HEK293 (cell line): ENCODE measurements at regions not wholly inside any gene's neighbourhood (a gene's known extent, or its start where the extent isn't known, plus 50 kb on each side); places are given as distances from the start of the nearest gene placed in this dataset.
"Not testable (repeated sequence)": the region's sequence is repeated elsewhere in the genome, so short reads cannot be mapped to it uniquely, and the experiment has no call there.

Experiments
- CTCF ChIA-PET: fragments of 350-600 bp; formaldehyde crosslinking; extraction: SDS; loops from one replicate; lab custom pipeline; 2021; ENCODE audit warnings: antibody characterized with exemption; lab: Yijun Ruan, JAX
- POLR2A ChIA-PET: fragments of 300-600 bp; formaldehyde crosslinking; extraction: SDS; loops from one replicate; lab custom pipeline; 2020; ENCODE audit warnings: antibody characterized with exemption, inconsistent platforms; lab: Yijun Ruan, JAX
- H3K27ac ChIP-seq: fragments of 200-500 bp; sonication (Bioruptor generic); 2 replicates; pipeline ENCODE4 v1.5.1; 2014; ENCODE audit warnings: low read depth, low read length, control low read depth, inconsistent platforms; ENCODE audit errors: extremely low read depth
- H3K36me3 ChIP-seq, 2 experiments: fragments of 200-500 bp in 1 of 2; sonication (Bioruptor generic) in 1 of 2; 1 replicate in 1 of 2; 2 replicates in 1 of 2; pipeline ENCODE4 v1.5.1; 2014 to 2017; ENCODE audit warnings: inconsistent platforms in 2 of 2, low read length in 2 of 2; ENCODE audit not compliant: control insufficient read depth in 2 of 2, insufficient read depth in 1 of 2
- H3K4me1 ChIP-seq: fragments of 200-500 bp; sonication (Bioruptor generic); 2 replicates; pipeline ENCODE4 v1.5.1; 2014; ENCODE audit warnings: mild to moderate bottlenecking, low read length, inconsistent platforms; ENCODE audit not compliant: control insufficient read depth, insufficient read depth
- H3K4me3 ChIP-seq: 2 replicates; pipeline ENCODE4 v1.5.1; 2011; ENCODE audit warnings: low read depth, mild to moderate bottlenecking, control low read depth, low read length, moderate library complexity
- H3K9me3 ChIP-seq: fragments of 200-500 bp; sonication (Bioruptor generic); 2 replicates; pipeline ENCODE4 v1.5.1; 2014; ENCODE audit warnings: low read depth, low read length, inconsistent platforms; ENCODE audit not compliant: control insufficient read depth, insufficient read depth
- MYNN ChIP-seq: fragments of 450-650 bp; formaldehyde crosslinking; IDR thresholded peaks from 2 replicates; pipeline ENCODE4 v1.5.1; 2016; ENCODE audit warnings: missing biosample characterization, missing genetic modification characterization, borderline replicate concordance
- ZBTB1 ChIP-seq: fragments of 450-650 bp; formaldehyde crosslinking; IDR thresholded peaks from 2 replicates; pipeline ENCODE4 v1.5.1; 2016; ENCODE audit warnings: missing biosample characterization, missing genetic modification characterization
- ZBTB7A ChIP-seq: fragments of 450-650 bp; formaldehyde crosslinking; IDR thresholded peaks from 2 replicates; pipeline ENCODE4 v1.5.1; 2016; ENCODE audit warnings: low read depth, missing biosample characterization, missing genetic modification characterization
- ZNF214 ChIP-seq: fragments of 450-650 bp; formaldehyde crosslinking; IDR thresholded peaks from 2 replicates; pipeline ENCODE4 v1.5.1; 2017; ENCODE audit warnings: missing biosample characterization, mild to moderate bottlenecking, missing genetic modification characterization, borderline replicate concordance
- ZNF223 ChIP-seq: fragments of 450-650 bp; formaldehyde crosslinking; IDR thresholded peaks from 2 replicates; pipeline ENCODE4 v1.5.1; 2016; ENCODE audit warnings: missing biosample characterization, missing genetic modification characterization
- ZNF423 ChIP-seq: fragments of 450-650 bp; formaldehyde crosslinking; IDR thresholded peaks from 2 replicates; pipeline ENCODE4 v1.5.1; 2016; ENCODE audit warnings: missing biosample characterization, missing genetic modification characterization
- ZNF426 ChIP-seq: fragments of 450-650 bp; formaldehyde crosslinking; IDR thresholded peaks from 2 replicates; pipeline ENCODE4 v1.5.1; 2017; ENCODE audit warnings: missing biosample characterization, missing genetic modification characterization, mild to moderate bottlenecking, inconsistent platforms, moderate library complexity
- ZNF585B ChIP-seq: fragments of 450-650 bp; formaldehyde crosslinking; IDR thresholded peaks from 2 replicates; pipeline ENCODE4 v1.5.1; 2016; ENCODE audit warnings: missing biosample characterization, missing genetic modification characterization
- ZSCAN23 ChIP-seq: fragments of 450-650 bp; formaldehyde crosslinking; IDR thresholded peaks from 2 replicates; pipeline ENCODE4 v1.5.1; 2016; ENCODE audit warnings: missing biosample characterization, missing genetic modification characterization
- TF ChIP-seq, protein P1 (sequence below): fragments of 450-650 bp; formaldehyde crosslinking; IDR thresholded peaks from 2 replicates; pipeline ENCODE4 v1.5.1; 2016; ENCODE audit warnings: missing biosample characterization, missing genetic modification characterization, borderline replicate concordance
- TF ChIP-seq, protein P2 (sequence below): fragments of 450-650 bp; formaldehyde crosslinking; IDR thresholded peaks from 2 replicates; pipeline ENCODE4 v1.5.1; 2016; ENCODE audit warnings: missing biosample characterization, missing genetic modification characterization, borderline replicate concordance
- TF ChIP-seq, protein P3 (sequence below): fragments of 450-650 bp; formaldehyde crosslinking; IDR thresholded peaks from 2 replicates; pipeline ENCODE4 v1.5.1; 2016; ENCODE audit warnings: missing biosample characterization, missing genetic modification characterization, low read depth
- TF ChIP-seq, protein P4 (sequence below): sonication (generic); formaldehyde crosslinking; IDR thresholded peaks from 2 replicates; pipeline ENCODE4 v1.8.1; 2022; ENCODE audit warnings: mild to moderate bottlenecking, moderate library complexity, missing genetic modification reagents

DNA sequence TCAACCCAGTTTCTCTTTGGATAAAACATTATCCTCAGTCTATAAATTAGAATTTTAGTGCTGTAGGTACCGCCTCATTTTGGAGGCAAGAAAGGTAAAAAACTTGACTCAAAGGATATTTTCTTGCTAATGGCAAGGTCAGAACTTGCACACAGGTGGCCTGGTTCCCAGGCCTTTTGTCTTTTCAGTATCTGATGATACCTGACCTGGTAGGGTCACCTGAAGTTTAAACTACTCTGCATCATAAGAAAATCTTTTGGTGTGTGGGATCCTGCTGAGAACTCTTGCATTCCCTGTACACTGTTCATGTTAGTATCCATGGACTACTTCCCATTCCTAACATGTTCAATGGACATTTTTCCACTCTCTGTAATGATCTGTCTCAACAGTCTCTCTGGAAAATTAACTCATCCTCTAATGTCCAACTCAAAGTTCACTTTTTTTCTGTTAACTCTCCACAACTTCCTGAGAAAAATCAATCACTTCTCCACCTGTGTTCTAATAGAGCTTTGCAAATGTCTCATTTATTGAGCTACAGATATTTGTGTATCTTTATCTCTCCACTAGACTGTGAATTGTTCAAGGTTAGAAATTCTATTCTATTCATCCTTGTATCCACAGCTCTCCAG lies 317.1 kb upstream of the SOX9 start (continued):
- TF ChIP-seq, protein P1, sequence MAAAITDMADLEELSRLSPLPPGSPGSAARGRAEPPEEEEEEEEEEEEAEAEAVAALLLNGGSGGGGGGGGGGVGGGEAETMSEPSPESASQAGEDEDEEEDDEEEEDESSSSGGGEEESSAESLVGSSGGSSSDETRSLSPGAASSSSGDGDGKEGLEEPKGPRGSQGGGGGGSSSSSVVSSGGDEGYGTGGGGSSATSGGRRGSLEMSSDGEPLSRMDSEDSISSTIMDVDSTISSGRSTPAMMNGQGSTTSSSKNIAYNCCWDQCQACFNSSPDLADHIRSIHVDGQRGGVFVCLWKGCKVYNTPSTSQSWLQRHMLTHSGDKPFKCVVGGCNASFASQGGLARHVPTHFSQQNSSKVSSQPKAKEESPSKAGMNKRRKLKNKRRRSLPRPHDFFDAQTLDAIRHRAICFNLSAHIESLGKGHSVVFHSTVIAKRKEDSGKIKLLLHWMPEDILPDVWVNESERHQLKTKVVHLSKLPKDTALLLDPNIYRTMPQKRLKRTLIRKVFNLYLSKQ (tag by site-specific recombination): no peak
- TF ChIP-seq ZNF214 (tag by site-specific recombination) (no peak), ZSCAN23 (tag by site-specific recombination) (no peak), ZNF426 (tag by site-specific recombination) (no peak)
- TF ChIP-seq, protein P2, sequence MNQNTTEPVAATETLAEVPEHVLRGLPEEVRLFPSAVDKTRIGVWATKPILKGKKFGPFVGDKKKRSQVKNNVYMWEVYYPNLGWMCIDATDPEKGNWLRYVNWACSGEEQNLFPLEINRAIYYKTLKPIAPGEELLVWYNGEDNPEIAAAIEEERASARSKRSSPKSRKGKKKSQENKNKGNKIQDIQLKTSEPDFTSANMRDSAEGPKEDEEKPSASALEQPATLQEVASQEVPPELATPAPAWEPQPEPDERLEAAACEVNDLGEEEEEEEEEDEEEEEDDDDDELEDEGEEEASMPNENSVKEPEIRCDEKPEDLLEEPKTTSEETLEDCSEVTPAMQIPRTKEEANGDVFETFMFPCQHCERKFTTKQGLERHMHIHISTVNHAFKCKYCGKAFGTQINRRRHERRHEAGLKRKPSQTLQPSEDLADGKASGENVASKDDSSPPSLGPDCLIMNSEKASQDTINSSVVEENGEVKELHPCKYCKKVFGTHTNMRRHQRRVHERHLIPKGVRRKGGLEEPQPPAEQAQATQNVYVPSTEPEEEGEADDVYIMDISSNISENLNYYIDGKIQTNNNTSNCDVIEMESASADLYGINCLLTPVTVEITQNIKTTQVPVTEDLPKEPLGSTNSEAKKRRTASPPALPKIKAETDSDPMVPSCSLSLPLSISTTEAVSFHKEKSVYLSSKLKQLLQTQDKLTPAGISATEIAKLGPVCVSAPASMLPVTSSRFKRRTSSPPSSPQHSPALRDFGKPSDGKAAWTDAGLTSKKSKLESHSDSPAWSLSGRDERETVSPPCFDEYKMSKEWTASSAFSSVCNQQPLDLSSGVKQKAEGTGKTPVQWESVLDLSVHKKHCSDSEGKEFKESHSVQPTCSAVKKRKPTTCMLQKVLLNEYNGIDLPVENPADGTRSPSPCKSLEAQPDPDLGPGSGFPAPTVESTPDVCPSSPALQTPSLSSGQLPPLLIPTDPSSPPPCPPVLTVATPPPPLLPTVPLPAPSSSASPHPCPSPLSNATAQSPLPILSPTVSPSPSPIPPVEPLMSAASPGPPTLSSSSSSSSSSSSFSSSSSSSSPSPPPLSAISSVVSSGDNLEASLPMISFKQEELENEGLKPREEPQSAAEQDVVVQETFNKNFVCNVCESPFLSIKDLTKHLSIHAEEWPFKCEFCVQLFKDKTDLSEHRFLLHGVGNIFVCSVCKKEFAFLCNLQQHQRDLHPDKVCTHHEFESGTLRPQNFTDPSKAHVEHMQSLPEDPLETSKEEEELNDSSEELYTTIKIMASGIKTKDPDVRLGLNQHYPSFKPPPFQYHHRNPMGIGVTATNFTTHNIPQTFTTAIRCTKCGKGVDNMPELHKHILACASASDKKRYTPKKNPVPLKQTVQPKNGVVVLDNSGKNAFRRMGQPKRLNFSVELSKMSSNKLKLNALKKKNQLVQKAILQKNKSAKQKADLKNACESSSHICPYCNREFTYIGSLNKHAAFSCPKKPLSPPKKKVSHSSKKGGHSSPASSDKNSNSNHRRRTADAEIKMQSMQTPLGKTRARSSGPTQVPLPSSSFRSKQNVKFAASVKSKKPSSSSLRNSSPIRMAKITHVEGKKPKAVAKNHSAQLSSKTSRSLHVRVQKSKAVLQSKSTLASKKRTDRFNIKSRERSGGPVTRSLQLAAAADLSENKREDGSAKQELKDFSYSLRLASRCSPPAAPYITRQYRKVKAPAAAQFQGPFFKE (tag by site-specific recombination): no peak

DNA sequence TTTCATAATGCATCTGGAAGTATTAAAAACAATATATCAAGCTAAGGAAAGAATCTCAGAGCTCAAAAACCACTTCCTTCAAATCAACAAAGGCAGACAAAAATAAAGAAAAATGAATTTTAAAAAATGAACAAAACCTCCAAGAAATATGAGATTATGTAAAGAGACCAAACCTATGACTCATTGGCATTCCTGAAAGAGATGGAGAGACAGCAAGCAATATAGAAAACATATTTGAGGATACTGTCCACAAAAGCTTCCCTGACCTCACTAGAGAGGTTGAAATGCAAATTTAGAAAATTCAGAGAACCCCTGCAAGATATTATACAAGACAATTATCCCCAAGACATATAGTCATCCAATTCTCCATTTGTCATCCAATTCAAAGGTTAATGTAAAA lies 311.3 kb upstream of the SOX9 start:
- Histone ChIP-seq H3K4me1 (no peaks in the 10 kb centered on the region), H3K36me3 (no peaks in the 10 kb centered on the region), H3K4me3 (no peak overlapping the region)
- POLR2A ChIA-PET: no interaction called here
- CTCF ChIA-PET: no interaction called here
- TF ChIP-seq ZNF423 (tag by site-specific recombination): no peak
- TF ChIP-seq ZBTB7A (tag by site-specific recombination): no peak
- TF ChIP-seq ZNF223 (tag by site-specific recombination): no peak
- no peak for TF ChIP-seq ZNF585B (tag by site-specific recombination)
- no peak for TF ChIP-seq ZBTB1
- TF ChIP-seq, protein P3, sequence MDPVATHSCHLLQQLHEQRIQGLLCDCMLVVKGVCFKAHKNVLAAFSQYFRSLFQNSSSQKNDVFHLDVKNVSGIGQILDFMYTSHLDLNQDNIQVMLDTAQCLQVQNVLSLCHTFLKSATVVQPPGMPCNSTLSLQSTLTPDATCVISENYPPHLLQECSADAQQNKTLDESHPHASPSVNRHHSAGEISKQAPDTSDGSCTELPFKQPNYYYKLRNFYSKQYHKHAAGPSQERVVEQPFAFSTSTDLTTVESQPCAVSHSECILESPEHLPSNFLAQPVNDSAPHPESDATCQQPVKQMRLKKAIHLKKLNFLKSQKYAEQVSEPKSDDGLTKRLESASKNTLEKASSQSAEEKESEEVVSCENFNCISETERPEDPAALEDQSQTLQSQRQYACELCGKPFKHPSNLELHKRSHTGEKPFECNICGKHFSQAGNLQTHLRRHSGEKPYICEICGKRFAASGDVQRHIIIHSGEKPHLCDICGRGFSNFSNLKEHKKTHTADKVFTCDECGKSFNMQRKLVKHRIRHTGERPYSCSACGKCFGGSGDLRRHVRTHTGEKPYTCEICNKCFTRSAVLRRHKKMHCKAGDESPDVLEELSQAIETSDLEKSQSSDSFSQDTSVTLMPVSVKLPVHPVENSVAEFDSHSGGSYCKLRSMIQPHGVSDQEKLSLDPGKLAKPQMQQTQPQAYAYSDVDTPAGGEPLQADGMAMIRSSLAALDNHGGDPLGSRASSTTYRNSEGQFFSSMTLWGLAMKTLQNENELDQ (tag by site-specific recombination): no peak
- TF ChIP-seq MYNN: no peak
- TF ChIP-seq, protein P4, sequence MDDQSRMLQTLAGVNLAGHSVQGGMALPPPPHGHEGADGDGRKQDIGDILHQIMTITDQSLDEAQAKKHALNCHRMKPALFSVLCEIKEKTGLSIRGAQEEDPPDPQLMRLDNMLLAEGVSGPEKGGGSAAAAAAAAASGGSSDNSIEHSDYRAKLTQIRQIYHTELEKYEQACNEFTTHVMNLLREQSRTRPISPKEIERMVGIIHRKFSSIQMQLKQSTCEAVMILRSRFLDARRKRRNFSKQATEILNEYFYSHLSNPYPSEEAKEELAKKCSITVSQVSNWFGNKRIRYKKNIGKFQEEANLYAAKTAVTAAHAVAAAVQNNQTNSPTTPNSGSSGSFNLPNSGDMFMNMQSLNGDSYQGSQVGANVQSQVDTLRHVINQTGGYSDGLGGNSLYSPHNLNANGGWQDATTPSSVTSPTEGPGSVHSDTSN (CRISPR knock-in tag): no peak
- TF ChIP-seq, all 188 proteins: peak for 0
- H3K9me3 ChIP-seq: no peaks in the 10 kb centered on the region
- no peak overlapping the region for H3K27ac ChIP-seq

DNA sequence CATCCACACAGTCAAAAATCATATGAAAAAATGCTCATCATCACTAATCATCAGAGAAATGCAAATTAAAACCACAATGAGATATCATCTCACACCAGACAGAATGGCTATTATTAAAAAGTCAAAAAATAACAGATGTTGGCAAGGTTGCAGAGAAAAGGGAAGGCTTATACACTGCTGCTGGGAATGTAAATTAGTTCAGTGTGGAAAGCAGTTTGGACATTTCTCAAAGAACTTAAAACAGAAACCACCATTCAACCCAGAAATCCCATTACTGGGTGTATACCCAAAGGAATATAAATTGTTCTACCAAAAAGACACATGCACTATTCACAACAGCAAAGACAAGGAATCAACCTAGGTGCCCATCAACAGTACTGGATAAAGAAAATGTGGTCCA lies 307.0 kb upstream of the SOX9 start:
- POLR2A ChIA-PET, H3K36me3 ChIP-seq, CTCF ChIA-PET: not testable (repeated sequence)

More for the DNA sequence above, 307.0 kb upstream of the SOX9 start:
- H3K4me1 ChIP-seq, H3K9me3 ChIP-seq, H3K27ac ChIP-seq, H3K4me3 ChIP-seq: not testable (repeated sequence)
